ENCODE measurements at regions not wholly inside any gene's neighbourhood (a gene's known extent, or its start where the extent isn't known, plus 50 kb on each side); places are given as distances from the start of the nearest gene placed in this dataset.

- DNase-seq = no peak
Observed at GRCh38 chr10:78164702-78165101, 131.0 kb downstream of the RPS24 start.

- no peak for DNase-seq
Observed at GRCh38 chr10:78165172-78165571, 131.5 kb downstream of the RPS24 start.

GRCh38 chr10:78165617-78166016, 132.0 kb downstream of the RPS24 start:
- DNase-seq = peak; percentile 4

GRCh38 chr10:78166261-78166660, 132.6 kb downstream of the RPS24 start:
- no peak for DNase-seq

- DNase-seq = no peak
Observed at GRCh38 chr10:78169214-78169613, 135.6 kb downstream of the RPS24 start.

- no peak for DNase-seq
Observed at GRCh38 chr10:78170026-78170475, 136.4 kb downstream of the RPS24 start.

GRCh38 chr10:78171633-78172400, 138.2 kb downstream of the RPS24 start:
- DNase-seq = no peak

- DNase-seq = no peak
Observed at GRCh38 chr10:78173360-78174015, 139.8 kb downstream of the RPS24 start.

GRCh38 chr10:78175444-78176015, 141.9 kb downstream of the RPS24 start:
- no peak for DNase-seq

GRCh38 chr10:78176320-78177317, 143.0 kb downstream of the RPS24 start:
- no peak for DNase-seq

- no peak for DNase-seq
Observed at GRCh38 chr10:78177491-78178185, 144.0 kb downstream of the RPS24 start.

- DNase-seq = no peak
Observed at GRCh38 chr10:78178397-78178796, 144.7 kb downstream of the RPS24 start.

- DNase-seq = no peak
Observed at GRCh38 chr10:78178940-78179339, 145.3 kb downstream of the RPS24 start.

GRCh38 chr10:78179886-78180705, 146.4 kb downstream of the RPS24 start:
- no peak for DNase-seq

- DNase-seq = no peak
Observed at GRCh38 chr10:78181381-78182055, 147.9 kb downstream of the RPS24 start.

- DNase-seq = no peak
Observed at GRCh38 chr10:78182841-78183240, 149.2 kb downstream of the RPS24 start.

GRCh38 chr10:78184851-78185692, 151.4 kb downstream of the RPS24 start:
- DNase-seq = no peak

GRCh38 chr10:78185693-78186055, 152.0 kb downstream of the RPS24 start:
- DNase-seq = no peak

- no peak for DNase-seq
Observed at GRCh38 chr10:78186572-78186971, 152.9 kb downstream of the RPS24 start.

GRCh38 chr10:78187371-78187770, 153.7 kb downstream of the RPS24 start:
- no peak for DNase-seq

Measured in NCI-H1105 (cell line).